Breast epithelium (tissue), 3 donors: ENCODE measurements at regions not wholly inside any gene's neighbourhood (a gene's known extent, or its start where the extent isn't known, plus 50 kb on each side); places are given as distances from the start of the nearest gene placed in this dataset.

Experiments used
- POLR2AphosphoS5 ChIP-seq, 3 donors: sonication (generic); formaldehyde crosslinking; IDR thresholded peaks; one replicate each; pipeline ENCODE4 v1.6.1; 2017; ENCODE audit warnings: antibody characterized with exemption in 3 of 3
- TF ChIP-seq, protein P1 (sequence below), 3 donors: fragments of 450-650 bp; IDR thresholded peaks; one replicate each; pipeline ENCODE4 v1.5.1; 2016 to 2017; ENCODE audit warnings: antibody characterized with exemption in 3 of 3, mild to moderate bottlenecking in 3 of 3, moderate library complexity in 3 of 3

DNA sequence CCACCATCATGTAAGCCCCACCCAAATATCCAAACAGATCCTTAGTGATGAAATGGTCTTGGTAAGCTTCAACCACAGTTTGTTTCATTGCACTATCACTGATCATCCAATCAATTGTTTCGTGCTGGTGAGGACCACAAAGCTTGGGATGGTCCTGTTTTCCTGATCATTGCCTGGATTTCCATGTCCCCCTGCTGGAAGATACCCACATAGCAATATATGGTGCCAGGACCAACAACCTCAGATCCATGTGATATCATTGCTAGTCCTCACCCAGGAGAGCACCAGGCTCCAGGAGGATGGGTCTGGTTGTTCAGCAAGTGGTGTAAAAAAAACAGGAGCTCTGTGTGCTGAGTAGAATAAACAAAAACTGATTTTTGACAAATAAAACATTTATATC lies 206.5 kb upstream of the SH3BP4 start:
- TF ChIP-seq, protein P1, sequence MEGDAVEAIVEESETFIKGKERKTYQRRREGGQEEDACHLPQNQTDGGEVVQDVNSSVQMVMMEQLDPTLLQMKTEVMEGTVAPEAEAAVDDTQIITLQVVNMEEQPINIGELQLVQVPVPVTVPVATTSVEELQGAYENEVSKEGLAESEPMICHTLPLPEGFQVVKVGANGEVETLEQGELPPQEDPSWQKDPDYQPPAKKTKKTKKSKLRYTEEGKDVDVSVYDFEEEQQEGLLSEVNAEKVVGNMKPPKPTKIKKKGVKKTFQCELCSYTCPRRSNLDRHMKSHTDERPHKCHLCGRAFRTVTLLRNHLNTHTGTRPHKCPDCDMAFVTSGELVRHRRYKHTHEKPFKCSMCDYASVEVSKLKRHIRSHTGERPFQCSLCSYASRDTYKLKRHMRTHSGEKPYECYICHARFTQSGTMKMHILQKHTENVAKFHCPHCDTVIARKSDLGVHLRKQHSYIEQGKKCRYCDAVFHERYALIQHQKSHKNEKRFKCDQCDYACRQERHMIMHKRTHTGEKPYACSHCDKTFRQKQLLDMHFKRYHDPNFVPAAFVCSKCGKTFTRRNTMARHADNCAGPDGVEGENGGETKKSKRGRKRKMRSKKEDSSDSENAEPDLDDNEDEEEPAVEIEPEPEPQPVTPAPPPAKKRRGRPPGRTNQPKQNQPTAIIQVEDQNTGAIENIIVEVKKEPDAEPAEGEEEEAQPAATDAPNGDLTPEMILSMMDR (IDR thresholded peaks at IDR 0.05) = no peak
- TF ChIP-seq POLR2AphosphoS5 (IDR thresholded peaks at IDR 0.05) = no peak
